ENCODE measurements at regions not wholly inside any gene's neighbourhood (a gene's known extent, or its start where the extent isn't known, plus 50 kb on each side); places are given as distances from the start of the nearest gene placed in this dataset.

DNA sequence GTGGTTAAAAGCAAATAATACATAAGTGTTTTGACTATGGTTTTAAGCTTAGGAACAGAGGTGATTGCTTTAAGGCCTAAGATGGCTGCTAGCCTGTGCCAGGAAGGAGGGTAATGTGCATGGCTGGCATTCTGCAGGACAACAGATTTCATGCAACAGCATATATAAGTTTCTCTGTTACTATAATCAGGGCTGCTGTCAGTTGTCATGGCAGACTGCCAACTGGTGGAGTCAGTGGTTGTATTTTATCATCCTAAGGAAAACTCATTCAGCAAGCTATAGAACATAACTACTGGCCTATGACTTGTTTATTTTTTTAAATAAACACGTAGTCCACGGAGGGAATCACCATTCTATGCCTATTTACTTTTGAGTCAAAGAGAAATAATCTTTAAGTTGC, 77.7 kb upstream of the DCAF8L1 start:
- no peaks in the 10 kb centered on the region for H3K36me3 ChIP-seq (ENCODE audit: insufficient read depth, low read length)
- no peaks in the 10 kb centered on the region for H3K9me2 ChIP-seq (replicated peaks; ENCODE audit: low read depth, low read length)
- no peaks in the 10 kb centered on the region for H3F3A ChIP-seq (ENCODE audit: low read depth)
- TF ChIP-seq, protein P1, sequence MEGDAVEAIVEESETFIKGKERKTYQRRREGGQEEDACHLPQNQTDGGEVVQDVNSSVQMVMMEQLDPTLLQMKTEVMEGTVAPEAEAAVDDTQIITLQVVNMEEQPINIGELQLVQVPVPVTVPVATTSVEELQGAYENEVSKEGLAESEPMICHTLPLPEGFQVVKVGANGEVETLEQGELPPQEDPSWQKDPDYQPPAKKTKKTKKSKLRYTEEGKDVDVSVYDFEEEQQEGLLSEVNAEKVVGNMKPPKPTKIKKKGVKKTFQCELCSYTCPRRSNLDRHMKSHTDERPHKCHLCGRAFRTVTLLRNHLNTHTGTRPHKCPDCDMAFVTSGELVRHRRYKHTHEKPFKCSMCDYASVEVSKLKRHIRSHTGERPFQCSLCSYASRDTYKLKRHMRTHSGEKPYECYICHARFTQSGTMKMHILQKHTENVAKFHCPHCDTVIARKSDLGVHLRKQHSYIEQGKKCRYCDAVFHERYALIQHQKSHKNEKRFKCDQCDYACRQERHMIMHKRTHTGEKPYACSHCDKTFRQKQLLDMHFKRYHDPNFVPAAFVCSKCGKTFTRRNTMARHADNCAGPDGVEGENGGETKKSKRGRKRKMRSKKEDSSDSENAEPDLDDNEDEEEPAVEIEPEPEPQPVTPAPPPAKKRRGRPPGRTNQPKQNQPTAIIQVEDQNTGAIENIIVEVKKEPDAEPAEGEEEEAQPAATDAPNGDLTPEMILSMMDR (conservative IDR thresholded peaks at IDR 0.05; ENCODE audit: low read length): no peak
- TF ChIP-seq EZH2phosphoT487 (IDR thresholded peaks at IDR 0.05; ENCODE audit: borderline replicate concordance): no peak
- H3K9ac ChIP-seq (ENCODE audit: low read depth, low read length, poor library complexity, severe bottlenecking): no peak overlapping the region
- H3K4me2 ChIP-seq (ENCODE audit: low read depth, low read length, poor library complexity, severe bottlenecking): no peak overlapping the region
- no peaks in the 10 kb centered on the region for H3K9me3 ChIP-seq (ENCODE audit: insufficient read depth, low read depth, low read length)
- H4K20me1 ChIP-seq (ENCODE audit: insufficient read depth, low read length, poor library complexity, severe bottlenecking): no peaks in the 10 kb centered on the region
- no peaks in the 10 kb centered on the region for H3K79me2 ChIP-seq (ENCODE audit: insufficient read depth, low read length)
- H2AFZ ChIP-seq (ENCODE audit: low read length): no peak overlapping the region
- H3K27me3 ChIP-seq (ENCODE audit: insufficient read depth, low read length, poor library complexity, severe bottlenecking): no peaks in the 10 kb centered on the region
- H3K4me1 ChIP-seq (ENCODE audit: insufficient read depth, low read length, poor library complexity, severe bottlenecking): no peaks in the 10 kb centered on the region
- no peak overlapping the region for H3K4me3 ChIP-seq (ENCODE audit: low read length, poor library complexity, severe bottlenecking)

DNA sequence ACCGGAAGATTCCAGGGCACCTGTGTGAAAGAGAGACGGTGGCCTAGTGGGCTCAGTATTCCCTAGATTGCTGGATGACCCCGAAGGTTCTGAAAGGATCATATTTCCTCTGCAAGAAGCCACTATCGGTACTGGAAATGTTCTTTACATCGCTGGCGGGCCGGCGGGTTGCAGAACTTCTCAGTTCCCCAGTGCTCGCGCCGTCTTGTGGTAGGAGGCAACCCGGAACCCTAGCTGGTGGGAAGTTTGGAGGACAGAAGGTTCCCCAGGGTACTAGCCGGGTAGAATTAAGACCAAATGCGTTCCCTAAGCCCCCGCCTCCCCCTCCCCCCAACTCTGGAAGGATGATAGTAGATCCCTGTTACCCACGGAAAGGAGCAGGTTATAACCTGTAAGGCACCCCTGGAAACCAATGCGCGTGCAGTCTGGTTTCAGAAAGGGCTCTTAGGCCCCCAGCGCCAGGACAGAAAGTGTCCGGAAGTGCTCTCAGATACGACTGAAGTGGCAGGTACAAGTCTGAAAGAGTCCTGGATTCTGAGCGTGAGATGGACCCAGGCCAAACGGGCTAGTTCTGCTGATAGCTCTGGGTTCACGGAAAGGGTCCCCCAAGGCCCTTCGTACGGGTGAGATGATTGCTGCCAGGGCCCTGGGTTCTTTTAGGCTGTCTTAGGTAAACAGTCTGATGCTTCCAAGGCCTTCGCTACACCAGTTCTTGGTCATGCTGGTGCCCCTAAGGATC, 61.7 kb upstream of the DCAF8L1 start:
- H3K27me3 ChIP-seq (ENCODE audit: insufficient read depth, low read length, poor library complexity, severe bottlenecking): no peaks in the 10 kb centered on the region
- H4K20me1 ChIP-seq (ENCODE audit: insufficient read depth, low read length, poor library complexity, severe bottlenecking): no peaks in the 10 kb centered on the region
- no peaks in the 10 kb centered on the region for H3K9me2 ChIP-seq (replicated peaks; ENCODE audit: low read depth, low read length)
- H3K9me3 ChIP-seq (ENCODE audit: insufficient read depth, low read depth, low read length): no peaks in the 10 kb centered on the region
- no peak overlapping the region for H3K4me3 ChIP-seq (ENCODE audit: low read length, poor library complexity, severe bottlenecking)
- no peaks in the 10 kb centered on the region for H3K79me2 ChIP-seq (ENCODE audit: insufficient read depth, low read length)
- no peaks in the 10 kb centered on the region for H3K36me3 ChIP-seq (ENCODE audit: insufficient read depth, low read length)
- no peak overlapping the region for H3K4me2 ChIP-seq (ENCODE audit: low read depth, low read length, poor library complexity, severe bottlenecking)
- H2AFZ ChIP-seq (ENCODE audit: low read length): no peak overlapping the region
- TF ChIP-seq EZH2phosphoT487 (IDR thresholded peaks at IDR 0.05; ENCODE audit: borderline replicate concordance): no peak
- TF ChIP-seq, protein P1 (conservative IDR thresholded peaks at IDR 0.05; ENCODE audit: low read length): no peak
- no peak overlapping the region for H3K9ac ChIP-seq (ENCODE audit: low read depth, low read length, poor library complexity, severe bottlenecking)
- H3F3A ChIP-seq (ENCODE audit: low read depth): no peaks in the 10 kb centered on the region
- H3K4me1 ChIP-seq (ENCODE audit: insufficient read depth, low read length, poor library complexity, severe bottlenecking): no peaks in the 10 kb centered on the region

DNA sequence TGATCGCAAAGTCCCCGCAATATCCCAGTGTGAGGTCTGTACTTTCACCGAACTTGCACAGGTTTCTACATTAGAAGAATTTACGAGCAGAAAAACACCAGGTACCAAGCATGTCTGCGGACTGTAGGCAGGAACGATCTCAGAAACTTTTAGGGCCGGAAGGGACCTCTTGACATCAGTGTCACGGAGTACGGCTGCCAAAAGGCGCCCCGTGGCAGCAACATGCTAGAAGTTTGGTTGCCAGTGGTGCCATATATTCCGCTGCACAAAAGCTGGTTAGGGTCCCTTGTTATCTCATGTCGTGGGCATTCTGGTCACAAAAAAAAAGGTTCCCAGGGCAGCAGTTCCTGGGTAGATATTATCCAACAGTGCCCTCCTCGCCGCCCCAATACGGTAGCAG, 61.0 kb upstream of the DCAF8L1 start:
- no peaks in the 10 kb centered on the region for H4K20me1 ChIP-seq (ENCODE audit: insufficient read depth, low read length, poor library complexity, severe bottlenecking)
- no peak for TF ChIP-seq EZH2phosphoT487 (IDR thresholded peaks at IDR 0.05; ENCODE audit: borderline replicate concordance)
- TF ChIP-seq, protein P1 (conservative IDR thresholded peaks at IDR 0.05; ENCODE audit: low read length): no peak
- H3K9me2 ChIP-seq (replicated peaks; ENCODE audit: low read depth, low read length): no peaks in the 10 kb centered on the region
- no peaks in the 10 kb centered on the region for H3K4me1 ChIP-seq (ENCODE audit: insufficient read depth, low read length, poor library complexity, severe bottlenecking)
- no peaks in the 10 kb centered on the region for H3K27me3 ChIP-seq (ENCODE audit: insufficient read depth, low read length, poor library complexity, severe bottlenecking)
- H3K36me3 ChIP-seq (ENCODE audit: insufficient read depth, low read length): no peaks in the 10 kb centered on the region
- no peak overlapping the region for H3K4me3 ChIP-seq (ENCODE audit: low read length, poor library complexity, severe bottlenecking)
- no peak overlapping the region for H3K4me2 ChIP-seq (ENCODE audit: low read depth, low read length, poor library complexity, severe bottlenecking)
- no peaks in the 10 kb centered on the region for H3K79me2 ChIP-seq (ENCODE audit: insufficient read depth, low read length)
- no peaks in the 10 kb centered on the region for H3F3A ChIP-seq (ENCODE audit: low read depth)
- no peaks in the 10 kb centered on the region for H3K9me3 ChIP-seq (ENCODE audit: insufficient read depth, low read depth, low read length)
- H2AFZ ChIP-seq (ENCODE audit: low read length): no peak overlapping the region
- no peak overlapping the region for H3K9ac ChIP-seq (ENCODE audit: low read depth, low read length, poor library complexity, severe bottlenecking)
